ENCODE measurements at regions not wholly inside any gene's neighbourhood (a gene's known extent, or its start where the extent isn't known, plus 50 kb on each side); places are given as distances from the start of the nearest gene placed in this dataset.

GRCh38 chr2:15749460-15750432 lies 158.1 kb downstream of the DDX1 start:
- DNase-seq (ENCODE audit: low read depth), result no peak
- TF ChIP-seq, protein P1, sequence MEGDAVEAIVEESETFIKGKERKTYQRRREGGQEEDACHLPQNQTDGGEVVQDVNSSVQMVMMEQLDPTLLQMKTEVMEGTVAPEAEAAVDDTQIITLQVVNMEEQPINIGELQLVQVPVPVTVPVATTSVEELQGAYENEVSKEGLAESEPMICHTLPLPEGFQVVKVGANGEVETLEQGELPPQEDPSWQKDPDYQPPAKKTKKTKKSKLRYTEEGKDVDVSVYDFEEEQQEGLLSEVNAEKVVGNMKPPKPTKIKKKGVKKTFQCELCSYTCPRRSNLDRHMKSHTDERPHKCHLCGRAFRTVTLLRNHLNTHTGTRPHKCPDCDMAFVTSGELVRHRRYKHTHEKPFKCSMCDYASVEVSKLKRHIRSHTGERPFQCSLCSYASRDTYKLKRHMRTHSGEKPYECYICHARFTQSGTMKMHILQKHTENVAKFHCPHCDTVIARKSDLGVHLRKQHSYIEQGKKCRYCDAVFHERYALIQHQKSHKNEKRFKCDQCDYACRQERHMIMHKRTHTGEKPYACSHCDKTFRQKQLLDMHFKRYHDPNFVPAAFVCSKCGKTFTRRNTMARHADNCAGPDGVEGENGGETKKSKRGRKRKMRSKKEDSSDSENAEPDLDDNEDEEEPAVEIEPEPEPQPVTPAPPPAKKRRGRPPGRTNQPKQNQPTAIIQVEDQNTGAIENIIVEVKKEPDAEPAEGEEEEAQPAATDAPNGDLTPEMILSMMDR (IDR thresholded peaks at IDR 0.05; ENCODE audit: control insufficient read depth, extremely low read depth, insufficient read depth), result no peak
- H3K4me3 ChIP-seq (ENCODE audit: low read depth, low read length), result no peak overlapping the region

DNA sequence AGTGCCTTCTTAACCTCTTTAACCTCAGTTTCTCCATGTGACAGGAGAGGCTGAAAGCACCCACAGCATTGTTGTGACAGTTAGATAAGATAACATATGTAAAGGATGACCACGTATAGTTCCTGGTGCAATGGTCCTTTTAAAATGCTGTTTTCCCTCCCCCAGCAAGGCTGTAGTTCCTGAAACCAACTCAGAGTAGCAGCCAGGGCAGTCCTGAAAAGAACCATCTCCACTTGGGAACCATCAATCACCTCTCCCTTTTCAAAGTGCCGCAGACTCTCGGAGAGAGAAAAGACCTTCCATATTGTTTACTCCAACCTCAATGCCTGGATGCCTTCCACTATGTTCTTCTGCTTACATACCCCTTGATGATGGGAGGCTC lies 158.8 kb downstream of the DDX1 start:
- TF ChIP-seq, protein P1 (IDR thresholded peaks at IDR 0.05; ENCODE audit: control insufficient read depth, extremely low read depth, insufficient read depth), result no peak
- DNase-seq (ENCODE audit: low read depth), result no peak
- no peak overlapping the region for H3K4me3 ChIP-seq (ENCODE audit: low read depth, low read length)

- DNase-seq (ENCODE audit: low read depth), result no peak
- TF ChIP-seq, protein P1 (IDR thresholded peaks at IDR 0.05; ENCODE audit: control insufficient read depth, extremely low read depth, insufficient read depth), result no peak
- no peak overlapping the region for H3K4me3 ChIP-seq (ENCODE audit: low read depth, low read length)
Observed at GRCh38 chr2:15750822-15751329, 159.2 kb downstream of the DDX1 start.

DNA sequence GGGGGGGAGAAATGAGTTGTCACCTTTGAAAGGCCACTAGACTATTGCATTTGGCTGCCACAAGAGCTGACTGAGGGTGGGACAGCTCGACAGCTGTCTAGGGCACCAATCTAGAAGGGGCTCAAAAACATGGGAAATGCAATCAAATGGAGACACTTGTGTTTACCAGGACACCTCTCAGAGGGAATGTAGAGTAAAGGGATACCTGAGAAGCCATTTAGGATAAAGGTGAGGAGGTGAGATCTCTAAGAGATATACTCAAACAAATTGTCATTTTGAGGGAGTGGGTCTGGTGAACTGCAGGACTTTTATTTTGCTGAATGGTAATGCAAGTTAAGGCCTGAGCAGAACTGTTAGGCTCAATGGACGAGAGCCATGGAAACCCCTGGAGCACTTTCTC lies 159.8 kb downstream of the DDX1 start:
- no peak overlapping the region for H3K4me3 ChIP-seq (ENCODE audit: low read depth, low read length)
- DNase-seq (ENCODE audit: low read depth), result no peak
- TF ChIP-seq, protein P1 (IDR thresholded peaks at IDR 0.05; ENCODE audit: control insufficient read depth, extremely low read depth, insufficient read depth), result no peak

DNA sequence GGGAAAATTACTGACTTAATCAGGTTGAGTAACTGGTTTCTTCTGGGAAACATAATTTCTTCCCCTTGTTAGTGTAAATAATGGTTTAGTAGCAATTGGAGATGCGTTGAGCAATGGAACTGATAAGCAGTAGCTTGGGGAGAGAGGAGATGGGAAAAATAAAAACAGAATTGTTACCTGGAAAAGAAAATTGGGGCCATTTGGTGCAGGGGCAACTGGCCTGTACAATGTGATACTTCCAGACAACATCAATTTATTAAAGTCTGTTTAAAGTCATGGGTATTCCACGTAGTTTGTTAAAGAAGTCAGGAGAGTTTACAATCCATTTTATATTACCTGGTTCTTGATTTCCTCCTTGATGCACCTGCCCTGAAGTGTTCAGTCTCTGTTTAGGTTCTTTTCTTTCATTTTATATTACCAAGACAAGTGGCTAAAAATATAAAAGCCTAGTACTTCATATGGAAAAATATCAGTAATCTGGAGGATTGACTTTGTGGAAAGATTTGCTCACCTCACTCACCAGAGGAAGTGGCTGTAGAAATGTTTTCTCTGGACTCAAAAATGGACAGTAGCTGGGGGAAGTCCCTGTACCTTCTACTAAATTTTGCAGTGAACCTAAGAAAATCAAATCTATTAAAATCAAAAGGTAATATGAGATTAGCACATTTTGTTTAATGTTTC lies 161.0 kb downstream of the DDX1 start:
- TF ChIP-seq, protein P1 (IDR thresholded peaks at IDR 0.05; ENCODE audit: control insufficient read depth, extremely low read depth, insufficient read depth), result no peak
- no peak for DNase-seq (ENCODE audit: low read depth)
- H3K4me3 ChIP-seq (ENCODE audit: low read depth, low read length), result no peak overlapping the region

- no peak overlapping the region for H3K4me3 ChIP-seq (ENCODE audit: low read depth, low read length)
- DNase-seq (ENCODE audit: low read depth), result no peak
- TF ChIP-seq, protein P1 (IDR thresholded peaks at IDR 0.05; ENCODE audit: control insufficient read depth, extremely low read depth, insufficient read depth), result no peak
Observed at GRCh38 chr2:15753233-15753798, 161.6 kb downstream of the DDX1 start.

All from LNCaP clone FGC (cell line).